HL-60 (cell line): ENCODE measurements at regions not wholly inside any gene's neighbourhood (a gene's known extent, or its start where the extent isn't known, plus 50 kb on each side); places are given as distances from the start of the nearest gene placed in this dataset.

Experiments
- DNase-seq, 2 experiments: peaks; one replicate each; pipeline ENCODE4 v3.0.0-alpha.2; 2010 to 2020; ENCODE audit warnings: low read depth in 1 of 2, low spot score in 1 of 2
- H3K27ac ChIP-seq: fragments of 250-450 bp; sonication (Bioruptor Pico); replicated peaks from 2 replicates; pipeline ENCODE4 v1.5.1; 2020; ENCODE audit warnings: mild to moderate bottlenecking, moderate library complexity
- H3K27me3 ChIP-seq: fragments of 250-450 bp; sonication (Bioruptor Pico); 2 replicates; pipeline ENCODE4 v1.5.1; 2021; ENCODE audit warnings: mild to moderate bottlenecking, moderate library complexity; ENCODE audit not compliant: insufficient read depth, poor library complexity, severe bottlenecking
- H3K4me3 ChIP-seq: replicated peaks from 2 replicates; pipeline ENCODE4 v1.5.1; 2011; ENCODE audit warnings: mild to moderate bottlenecking, control low read depth, low read length; ENCODE audit not compliant: insufficient read depth
- CTCF ChIP-seq: IDR thresholded peaks from one replicate; pipeline ENCODE4 v1.5.1; 2011; ENCODE audit warnings: low read length, control low read depth, inconsistent platforms; ENCODE audit not compliant: insufficient read depth
- GABPA ChIP-seq: IDR thresholded peaks from 2 replicates; pipeline ENCODE4 v1.6.1; 2012; ENCODE audit warnings: low read depth
- POLR2AphosphoS5 ChIP-seq: IDR thresholded peaks from 2 replicates; pipeline ENCODE4 v1.6.1; 2012; ENCODE audit warnings: low read depth
- SPI1 ChIP-seq: IDR thresholded peaks from 2 replicates; pipeline ENCODE4 v1.6.1; 2012; ENCODE audit warnings: low read depth, mild to moderate bottlenecking, borderline replicate concordance
- TF ChIP-seq, protein P1 (sequence below): IDR thresholded peaks from 2 replicates; pipeline ENCODE4 v1.6.1; 2012; ENCODE audit warnings: low read depth; ENCODE audit not compliant: insufficient replicate concordance

DNA sequence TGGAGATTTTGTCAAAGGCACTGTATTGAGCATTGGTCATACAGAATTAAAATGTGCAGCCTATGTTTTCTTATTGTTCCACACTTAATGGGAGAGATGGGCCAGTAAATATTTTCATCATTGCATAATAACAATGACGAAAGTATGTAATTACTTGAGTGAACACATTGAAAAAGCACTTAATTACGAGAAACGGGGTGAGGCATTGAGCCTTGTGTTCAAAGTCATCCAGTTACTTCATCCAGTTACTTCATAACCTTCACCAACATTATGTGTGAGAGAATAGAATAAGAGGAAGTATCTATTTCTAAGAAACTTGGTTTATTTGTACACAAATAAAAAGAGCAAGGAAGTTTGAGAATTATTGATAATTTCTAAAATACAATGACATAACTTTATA, 1427.0 kb downstream of the ADGRL3 start:
- TF ChIP-seq SPI1 = no peak
- no peak for TF ChIP-seq POLR2AphosphoS5
- DNase-seq = peak in 1 of 2 experiments; percentile 18
- no peak overlapping the region for H3K4me3 ChIP-seq
- H3K27me3 ChIP-seq = no peaks in the 10 kb centered on the region
- H3K27ac ChIP-seq = no peak overlapping the region

DNA sequence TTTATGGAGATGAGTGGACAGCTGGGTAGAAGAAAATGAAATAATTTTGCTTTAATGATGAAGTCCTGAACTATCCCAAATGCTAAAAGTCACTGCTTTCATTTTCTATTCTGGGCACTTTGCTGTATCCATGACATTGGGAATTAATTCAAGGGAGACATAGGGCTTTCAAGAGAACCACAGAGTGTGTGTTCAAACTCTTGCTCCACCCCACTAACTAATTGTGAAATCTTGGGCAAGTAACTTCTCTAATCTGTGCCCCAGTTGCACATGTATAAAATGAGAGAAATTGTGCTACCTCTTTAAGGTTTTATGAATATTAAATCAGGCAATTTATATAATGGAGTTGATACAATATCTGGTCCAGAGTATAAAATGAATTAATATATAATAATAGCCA, 1422.0 kb downstream of the ADGRL3 start:
- peak in 1 of 2 experiments; percentile 63 for DNase-seq
- H3K4me3 ChIP-seq = no peak overlapping the region
- H3K27ac ChIP-seq = no peak overlapping the region
- no peak for TF ChIP-seq POLR2AphosphoS5
- H3K27me3 ChIP-seq = no peaks in the 10 kb centered on the region

GRCh38 chr4:62619971-62620370, 1419.8 kb downstream of the ADGRL3 start:
- TF ChIP-seq GABPA (no peak), POLR2AphosphoS5 (no peak), SPI1 (no peak), CTCF (no peak)
- TF ChIP-seq, protein P1, sequence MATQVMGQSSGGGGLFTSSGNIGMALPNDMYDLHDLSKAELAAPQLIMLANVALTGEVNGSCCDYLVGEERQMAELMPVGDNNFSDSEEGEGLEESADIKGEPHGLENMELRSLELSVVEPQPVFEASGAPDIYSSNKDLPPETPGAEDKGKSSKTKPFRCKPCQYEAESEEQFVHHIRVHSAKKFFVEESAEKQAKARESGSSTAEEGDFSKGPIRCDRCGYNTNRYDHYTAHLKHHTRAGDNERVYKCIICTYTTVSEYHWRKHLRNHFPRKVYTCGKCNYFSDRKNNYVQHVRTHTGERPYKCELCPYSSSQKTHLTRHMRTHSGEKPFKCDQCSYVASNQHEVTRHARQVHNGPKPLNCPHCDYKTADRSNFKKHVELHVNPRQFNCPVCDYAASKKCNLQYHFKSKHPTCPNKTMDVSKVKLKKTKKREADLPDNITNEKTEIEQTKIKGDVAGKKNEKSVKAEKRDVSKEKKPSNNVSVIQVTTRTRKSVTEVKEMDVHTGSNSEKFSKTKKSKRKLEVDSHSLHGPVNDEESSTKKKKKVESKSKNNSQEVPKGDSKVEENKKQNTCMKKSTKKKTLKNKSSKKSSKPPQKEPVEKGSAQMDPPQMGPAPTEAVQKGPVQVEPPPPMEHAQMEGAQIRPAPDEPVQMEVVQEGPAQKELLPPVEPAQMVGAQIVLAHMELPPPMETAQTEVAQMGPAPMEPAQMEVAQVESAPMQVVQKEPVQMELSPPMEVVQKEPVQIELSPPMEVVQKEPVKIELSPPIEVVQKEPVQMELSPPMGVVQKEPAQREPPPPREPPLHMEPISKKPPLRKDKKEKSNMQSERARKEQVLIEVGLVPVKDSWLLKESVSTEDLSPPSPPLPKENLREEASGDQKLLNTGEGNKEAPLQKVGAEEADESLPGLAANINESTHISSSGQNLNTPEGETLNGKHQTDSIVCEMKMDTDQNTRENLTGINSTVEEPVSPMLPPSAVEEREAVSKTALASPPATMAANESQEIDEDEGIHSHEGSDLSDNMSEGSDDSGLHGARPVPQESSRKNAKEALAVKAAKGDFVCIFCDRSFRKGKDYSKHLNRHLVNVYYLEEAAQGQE = no peak
- H3K27me3 ChIP-seq = no peaks in the 10 kb centered on the region
- H3K4me3 ChIP-seq = no peak overlapping the region
- no peak overlapping the region for H3K27ac ChIP-seq
- DNase-seq = no peak

- no peaks in the 10 kb centered on the region for H3K27me3 ChIP-seq
- no peak overlapping the region for H3K27ac ChIP-seq
- H3K4me3 ChIP-seq = no peak overlapping the region
- TF ChIP-seq POLR2AphosphoS5 = no peak
- TF ChIP-seq GABPA = no peak
- TF ChIP-seq, protein P1 = no peak
- no peak for TF ChIP-seq SPI1
- no peak for TF ChIP-seq CTCF
- DNase-seq = no peak
These were observed 1417.9 kb downstream of the ADGRL3 start for GRCh38 chr4:62618042-62618441.

- no peak overlapping the region for H3K27ac ChIP-seq
These were observed 1401.6 kb downstream of the ADGRL3 start for GRCh38 chr4:62601737-62602136.

More at GRCh38 chr4:62601737-62602136, 1401.6 kb downstream of the ADGRL3 start:
- DNase-seq = no peak
- H3K4me3 ChIP-seq = no peak overlapping the region
- H3K27me3 ChIP-seq = no peaks in the 10 kb centered on the region
- TF ChIP-seq, protein P1 = no peak
- no peak for TF ChIP-seq CTCF
- no peak for TF ChIP-seq POLR2AphosphoS5
- TF ChIP-seq SPI1 = no peak
- TF ChIP-seq GABPA = no peak
